SU-DHL-6 (cell line): ENCODE measurements at regions not wholly inside any gene's neighbourhood (a gene's known extent, or its start where the extent isn't known, plus 50 kb on each side); places are given as distances from the start of the nearest gene placed in this dataset.

Source experiments
- H2AFZ ChIP-seq: fragments of 200-600 bp; sonication (generic); 2 replicates; pipeline ENCODE4 v1.6.1; 2014; ENCODE audit warnings: low read depth, mild to moderate bottlenecking, moderate library complexity, mixed read lengths, antibody characterized with exemption, low read length; ENCODE audit not compliant: severe bottlenecking
- H3F3A ChIP-seq: fragments of 200-600 bp; shearing (Covaris generic); 2 replicates; pipeline ENCODE4 v1.6.0; 2016; ENCODE audit warnings: antibody characterized with exemption, mild to moderate bottlenecking; ENCODE audit not compliant: insufficient read depth
- H3K27ac ChIP-seq: fragments of 200-600 bp; sonication (generic); 2 replicates; pipeline ENCODE4 v1.5.1; 2016; ENCODE audit warnings: low read depth, mild to moderate bottlenecking, low read length, moderate library complexity, mixed read lengths
- H3K27me3 ChIP-seq: fragments of 200-600 bp; sonication (generic), shearing (Covaris generic); 2 replicates; pipeline ENCODE4 v1.6.0; 2014; ENCODE audit warnings: mild to moderate bottlenecking, low read length
- H3K36me3 ChIP-seq: fragments of 200-600 bp; sonication (generic); 2 replicates; pipeline ENCODE4 v1.6.1; 2014; ENCODE audit warnings: mild to moderate bottlenecking, low read length, mixed read lengths
- H3K4me2 ChIP-seq: fragments of 300-600, 200-600 bp; shearing (Covaris generic), sonication (generic); 2 replicates; pipeline ENCODE4 v1.6.0; 2014; ENCODE audit warnings: low read length, low read depth, mild to moderate bottlenecking; ENCODE audit not compliant: poor library complexity, severe bottlenecking
- H3K4me3 ChIP-seq: fragments of 200-600 bp; sonication (generic); 2 replicates; pipeline ENCODE4 v1.5.1; 2014; ENCODE audit warnings: antibody characterized with exemption, low read length, mild to moderate bottlenecking, mixed read lengths; ENCODE audit not compliant: insufficient read depth, poor library complexity, severe bottlenecking
- H3K79me2 ChIP-seq: fragments of 200-600 bp; sonication (generic); 2 replicates; pipeline ENCODE4 v1.6.1; 2014; ENCODE audit warnings: mild to moderate bottlenecking, low read length, moderate library complexity; ENCODE audit not compliant: insufficient read depth
- H3K9ac ChIP-seq: fragments of 200-600 bp; sonication (generic); 2 replicates; pipeline ENCODE4 v1.7.0; 2014; ENCODE audit warnings: mild to moderate bottlenecking, low read length
- H3K9me2 ChIP-seq: fragments of 200-600 bp; sonication (generic); replicated peaks from 2 replicates; pipeline ENCODE4 v1.6.1; 2014; ENCODE audit warnings: low read length; ENCODE audit not compliant: insufficient read depth
- H3K9me3 ChIP-seq: fragments of 200-600 bp; sonication (generic); 2 replicates; pipeline ENCODE4 v1.6.1; 2014; ENCODE audit warnings: low read length, mixed read lengths; ENCODE audit not compliant: insufficient read depth
- H4K20me1 ChIP-seq: fragments of 200-600 bp; sonication (generic); 2 replicates; pipeline ENCODE4 v1.6.1; 2014; ENCODE audit warnings: low read depth, mild to moderate bottlenecking, antibody characterized with exemption, low read length, moderate library complexity, mixed read lengths
- CTCF ChIP-seq: fragments of 200-600 bp; sonication (generic); IDR thresholded peaks from one replicate; pipeline ENCODE4 v1.5.1; 2017; ENCODE audit warnings: antibody characterized with exemption, mild to moderate bottlenecking, low read length, moderate library complexity; ENCODE audit not compliant: insufficient read depth, poor library complexity, severe bottlenecking
- EZH2phosphoT487 ChIP-seq: fragments of 200-600 bp; sonication (generic), shearing (Covaris generic); conservative IDR thresholded peaks from 2 replicates; pipeline ENCODE4 v1.6.1; 2018; ENCODE audit warnings: mild to moderate bottlenecking, antibody characterized with exemption, low read length, moderate library complexity, mixed read lengths

GRCh38 chr14:98014851-98015615 is 1217.9 kb downstream of the VRK1 start:
- Histone ChIP-seq H3K4me2 (no peak overlapping the region), H3K27ac (no peak overlapping the region), H2AFZ (no peak overlapping the region), H4K20me1 (no peaks in the 10 kb centered on the region), H3F3A (no peaks in the 10 kb centered on the region), H3K36me3 (no peaks in the 10 kb centered on the region), H3K27me3 (no peaks in the 10 kb centered on the region), H3K9ac (no peak overlapping the region), H3K9me2 (no peaks in the 10 kb centered on the region), H3K4me3 (no peak overlapping the region), H3K9me3 (no peaks in the 10 kb centered on the region), H3K79me2 (no peaks in the 10 kb centered on the region)
- no peak for TF ChIP-seq EZH2phosphoT487
- no peak for TF ChIP-seq CTCF

GRCh38 chr14:98015921-98016320 is 1218.7 kb downstream of the VRK1 start:
- H3K4me2 ChIP-seq, result no peak overlapping the region
- H3K9me2 ChIP-seq, result no peaks in the 10 kb centered on the region
- TF ChIP-seq EZH2phosphoT487, result no peak
- TF ChIP-seq CTCF, result no peak
- no peaks in the 10 kb centered on the region for H3K27me3 ChIP-seq
- no peak overlapping the region for H3K9ac ChIP-seq
- no peaks in the 10 kb centered on the region for H3K36me3 ChIP-seq
- H4K20me1 ChIP-seq, result no peaks in the 10 kb centered on the region
- no peaks in the 10 kb centered on the region for H3K9me3 ChIP-seq
- no peaks in the 10 kb centered on the region for H3F3A ChIP-seq
- no peak overlapping the region for H3K27ac ChIP-seq
- H2AFZ ChIP-seq, result no peak overlapping the region
- no peaks in the 10 kb centered on the region for H3K79me2 ChIP-seq
- no peak overlapping the region for H3K4me3 ChIP-seq

- TF ChIP-seq EZH2phosphoT487, result no peak
- no peak for TF ChIP-seq CTCF
- Histone ChIP-seq H3K36me3 (no peaks in the 10 kb centered on the region), H3K27ac (no peak overlapping the region), H2AFZ (no peak overlapping the region), H4K20me1 (no peaks in the 10 kb centered on the region), H3K9me2 (no peaks in the 10 kb centered on the region), H3K4me3 (no peak overlapping the region), H3K79me2 (no peaks in the 10 kb centered on the region), H3K4me2 (no peak overlapping the region), H3F3A (no peaks in the 10 kb centered on the region), H3K9me3 (no peaks in the 10 kb centered on the region), H3K27me3 (no peaks in the 10 kb centered on the region), H3K9ac (no peak overlapping the region)
Measured at GRCh38 chr14:98018628-98019027, 1221.4 kb downstream of the VRK1 start.
